OCI-LY3 (cell line): ENCODE measurements at regions not wholly inside any gene's neighbourhood (a gene's known extent, or its start where the extent isn't known, plus 50 kb on each side); places are given as distances from the start of the nearest gene placed in this dataset.

Source experiments
- H2AFZ ChIP-seq: fragments of 200-600, 300-600 bp; shearing (Covaris generic); 2 replicates; pipeline ENCODE4 v1.6.0; 2014; ENCODE audit warnings: antibody characterized with exemption, low read depth, low read length
- H3K27ac ChIP-seq: fragments of 200-600, 300-600 bp; sonication (generic); 2 replicates; pipeline ENCODE4 v1.5.1; 2014; ENCODE audit warnings: mild to moderate bottlenecking, low read length, moderate library complexity, mixed read lengths
- H3K27me3 ChIP-seq: fragments of 200-600, 300-600 bp; sonication (generic); 2 replicates; pipeline ENCODE4 v1.6.1; 2014; ENCODE audit warnings: low read depth, low read length, mixed read lengths
- H3K36me3 ChIP-seq: fragments of 200-600, 300-600 bp; sonication (generic); replicated peaks from 2 replicates; pipeline ENCODE3; 2014; ENCODE audit warnings: low read depth, low read length, mixed read lengths
- H3K4me1 ChIP-seq: fragments of 300-600, 200-600 bp; sonication (generic); 2 replicates; pipeline ENCODE4 v1.6.1; 2014; ENCODE audit warnings: low read length, mixed read lengths
- H3K4me2 ChIP-seq: fragments of 200-600, 300-600 bp; sonication (generic); 2 replicates; pipeline ENCODE4 v1.6.1; 2014; ENCODE audit warnings: low read length, mixed read lengths
- H3K4me3 ChIP-seq: fragments of 300-600, 200-600 bp; sonication (generic); 2 replicates; pipeline ENCODE4 v1.5.1; 2014; ENCODE audit warnings: antibody characterized with exemption, mild to moderate bottlenecking, low read length, moderate library complexity
- H3K79me2 ChIP-seq: fragments of 300-600, 200-600 bp; shearing (Covaris generic); 2 replicates; pipeline ENCODE4 v1.6.1; 2014; ENCODE audit warnings: mild to moderate bottlenecking, low read length, mixed read lengths
- H3K9ac ChIP-seq: fragments of 300-600, 200-600 bp; shearing (Covaris generic); 2 replicates; pipeline ENCODE4 v1.6.0; 2014; ENCODE audit warnings: mild to moderate bottlenecking, low read length, moderate library complexity
- H3K9me3 ChIP-seq: fragments of 200-600, 300-600 bp; shearing (Covaris generic); 2 replicates; pipeline ENCODE4 v1.6.1; 2014; ENCODE audit warnings: low read length, mixed read lengths; ENCODE audit not compliant: insufficient read depth
- H4K20me1 ChIP-seq: fragments of 200-600, 300-600 bp; sonication (generic); 2 replicates; pipeline ENCODE4 v1.6.1; 2016; ENCODE audit warnings: low read length, mixed read lengths; ENCODE audit not compliant: insufficient read depth
- EZH2phosphoT487 ChIP-seq: fragments of 200-600 bp; shearing (Covaris generic); IDR thresholded peaks from 2 replicates; pipeline ENCODE4 v1.6.1; 2018; ENCODE audit warnings: antibody characterized with exemption, mixed run types, low read depth
- TF ChIP-seq, protein P1 (sequence below): fragments of 200-600, 300-600 bp; sonication (generic); IDR thresholded peaks from 2 replicates; pipeline ENCODE4 v1.5.1; 2014; ENCODE audit warnings: antibody characterized with exemption, low read length, low read depth

DNA sequence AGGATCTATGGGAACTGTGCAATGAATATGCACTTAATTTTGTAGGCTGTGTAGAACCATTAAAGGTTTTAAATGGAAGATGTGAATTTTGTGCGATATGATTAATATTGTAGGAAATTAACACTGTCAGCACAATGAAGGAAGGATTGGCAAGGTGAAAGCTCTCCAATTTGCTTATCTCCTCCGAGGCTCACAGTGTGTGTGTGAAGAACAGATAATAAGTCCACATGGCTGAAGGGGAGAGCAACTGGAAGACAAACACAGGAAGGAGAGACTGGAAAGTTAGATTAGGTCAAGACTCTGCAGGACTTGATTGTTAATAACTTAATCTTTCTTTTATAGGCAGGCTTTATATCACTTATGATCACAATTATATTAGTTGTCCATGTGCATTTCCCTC is 269.7 kb upstream of the VRK2 start:
- TF ChIP-seq EZH2phosphoT487: no peak
- TF ChIP-seq, protein P1, sequence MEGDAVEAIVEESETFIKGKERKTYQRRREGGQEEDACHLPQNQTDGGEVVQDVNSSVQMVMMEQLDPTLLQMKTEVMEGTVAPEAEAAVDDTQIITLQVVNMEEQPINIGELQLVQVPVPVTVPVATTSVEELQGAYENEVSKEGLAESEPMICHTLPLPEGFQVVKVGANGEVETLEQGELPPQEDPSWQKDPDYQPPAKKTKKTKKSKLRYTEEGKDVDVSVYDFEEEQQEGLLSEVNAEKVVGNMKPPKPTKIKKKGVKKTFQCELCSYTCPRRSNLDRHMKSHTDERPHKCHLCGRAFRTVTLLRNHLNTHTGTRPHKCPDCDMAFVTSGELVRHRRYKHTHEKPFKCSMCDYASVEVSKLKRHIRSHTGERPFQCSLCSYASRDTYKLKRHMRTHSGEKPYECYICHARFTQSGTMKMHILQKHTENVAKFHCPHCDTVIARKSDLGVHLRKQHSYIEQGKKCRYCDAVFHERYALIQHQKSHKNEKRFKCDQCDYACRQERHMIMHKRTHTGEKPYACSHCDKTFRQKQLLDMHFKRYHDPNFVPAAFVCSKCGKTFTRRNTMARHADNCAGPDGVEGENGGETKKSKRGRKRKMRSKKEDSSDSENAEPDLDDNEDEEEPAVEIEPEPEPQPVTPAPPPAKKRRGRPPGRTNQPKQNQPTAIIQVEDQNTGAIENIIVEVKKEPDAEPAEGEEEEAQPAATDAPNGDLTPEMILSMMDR: no peak
- H3K9ac ChIP-seq: no peak overlapping the region
- no peak overlapping the region for H3K27ac ChIP-seq
- H3K36me3 ChIP-seq: no peaks in the 10 kb centered on the region
- H3K4me1 ChIP-seq: no peaks in the 10 kb centered on the region
- H3K79me2 ChIP-seq: no peaks in the 10 kb centered on the region
- H3K4me2 ChIP-seq: no peak overlapping the region
- no peaks in the 10 kb centered on the region for H3K9me3 ChIP-seq
- no peak overlapping the region for H2AFZ ChIP-seq
- H3K27me3 ChIP-seq: no peaks in the 10 kb centered on the region
- H4K20me1 ChIP-seq: no peaks in the 10 kb centered on the region
- no peak overlapping the region for H3K4me3 ChIP-seq

DNA sequence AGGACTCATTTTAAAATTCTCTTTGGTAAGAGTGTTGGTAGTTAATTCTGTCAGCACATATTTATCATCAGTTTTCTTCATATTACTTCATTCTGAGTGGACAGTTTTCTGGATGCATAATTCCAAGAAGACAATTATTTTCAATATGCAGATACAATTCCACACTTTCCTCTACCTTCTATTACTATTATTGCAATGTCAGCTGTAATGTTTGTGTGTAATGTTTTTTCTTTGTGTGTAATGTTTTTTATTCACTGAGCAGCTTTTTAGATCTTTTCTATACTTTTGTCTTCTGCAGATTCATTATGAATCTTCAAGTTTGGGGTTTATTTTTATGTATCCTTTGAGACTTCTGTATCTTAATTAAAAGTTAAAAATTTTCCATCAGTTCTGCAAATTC is 264.0 kb upstream of the VRK2 start:
- no peak overlapping the region for H3K9ac ChIP-seq
- no peak overlapping the region for H3K4me2 ChIP-seq
- H4K20me1 ChIP-seq: no peaks in the 10 kb centered on the region
- no peaks in the 10 kb centered on the region for H3K79me2 ChIP-seq
- no peak overlapping the region for H3K4me3 ChIP-seq
- no peaks in the 10 kb centered on the region for H3K36me3 ChIP-seq
- TF ChIP-seq EZH2phosphoT487: no peak
- TF ChIP-seq, protein P1: no peak
- no peak overlapping the region for H2AFZ ChIP-seq
- H3K9me3 ChIP-seq: no peaks in the 10 kb centered on the region
- no peak overlapping the region for H3K27ac ChIP-seq
- H3K4me1 ChIP-seq: no peaks in the 10 kb centered on the region
- no peaks in the 10 kb centered on the region for H3K27me3 ChIP-seq

DNA sequence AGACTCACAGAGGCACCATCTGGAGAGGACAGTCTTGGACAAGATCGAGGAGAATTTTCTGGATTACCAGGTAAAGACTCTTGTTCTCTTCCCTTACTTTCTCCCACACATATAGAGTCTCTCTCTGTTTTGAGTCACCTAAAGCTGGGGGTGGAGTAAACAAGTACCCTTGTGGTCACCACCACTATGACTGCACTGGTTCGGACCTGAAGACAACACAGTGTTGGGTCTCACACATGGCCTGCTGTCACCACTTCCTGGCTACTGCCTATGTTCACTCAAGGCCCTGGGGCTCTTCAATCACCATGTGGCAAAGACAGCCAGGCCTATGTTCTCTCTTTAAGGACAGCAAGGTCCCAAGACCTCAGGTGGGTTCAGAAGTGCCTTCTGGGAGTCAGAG is 253.3 kb upstream of the VRK2 start:
- no peaks in the 10 kb centered on the region for H4K20me1 ChIP-seq
- no peaks in the 10 kb centered on the region for H3K4me1 ChIP-seq
- no peak overlapping the region for H2AFZ ChIP-seq
- H3K4me2 ChIP-seq: no peak overlapping the region
- no peak overlapping the region for H3K27ac ChIP-seq
- H3K79me2 ChIP-seq: no peaks in the 10 kb centered on the region
- H3K36me3 ChIP-seq: no peaks in the 10 kb centered on the region
- no peaks in the 10 kb centered on the region for H3K9me3 ChIP-seq
- no peak for TF ChIP-seq EZH2phosphoT487
- TF ChIP-seq, protein P1: no peak
- no peak overlapping the region for H3K9ac ChIP-seq
- no peak overlapping the region for H3K4me3 ChIP-seq
- H3K27me3 ChIP-seq: no peaks in the 10 kb centered on the region

DNA sequence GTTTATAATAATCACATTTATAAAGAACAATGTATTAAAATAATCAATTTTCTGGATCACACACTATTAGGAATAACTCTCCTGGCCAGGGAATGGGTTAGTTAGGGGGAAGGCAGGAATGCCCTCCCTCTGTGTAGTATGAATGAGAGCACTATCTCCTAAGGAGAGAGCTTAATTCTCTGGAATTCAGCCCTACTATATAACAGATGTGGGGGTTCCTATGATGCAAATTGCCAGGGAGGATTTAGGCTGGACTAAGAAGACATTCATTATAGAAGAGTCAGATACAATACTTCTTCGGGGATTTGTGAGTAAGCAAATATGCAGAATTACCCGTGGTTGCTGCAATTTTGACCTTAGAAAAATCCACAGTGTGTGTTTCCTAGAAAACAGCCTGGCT is 250.1 kb upstream of the VRK2 start:
- Histone ChIP-seq H3K9ac (no peak overlapping the region), H3K27ac (no peak overlapping the region), H4K20me1 (no peaks in the 10 kb centered on the region), H3K4me3 (no peak overlapping the region), H3K79me2 (no peaks in the 10 kb centered on the region), H3K4me2 (no peak overlapping the region), H3K36me3 (no peaks in the 10 kb centered on the region), H3K9me3 (no peaks in the 10 kb centered on the region), H3K27me3 (no peaks in the 10 kb centered on the region), H3K4me1 (no peaks in the 10 kb centered on the region), H2AFZ (no peak overlapping the region)
- TF ChIP-seq EZH2phosphoT487: no peak
- TF ChIP-seq, protein P1: no peak
